ENCODE measurements at regions not wholly inside any gene's neighbourhood (a gene's known extent, or its start where the extent isn't known, plus 50 kb on each side); places are given as distances from the start of the nearest gene placed in this dataset.

- no peak overlapping the region for H3K4me3 Mint-ChIP-seq
- ATAC-seq, result no peak
Observed at GRCh38 chr13:55673910-55674309, 1466.8 kb upstream of the PRR20A start.

GRCh38 chr13:55682776-55683175, 1457.9 kb upstream of the PRR20A start:
- Mint-ChIP-seq H3K9me3 (peaks cover 4% of the 10 kb centered on the region), H3K27ac (no peak overlapping the region), H3K27me3 (no peaks in the 10 kb centered on the region), H3K4me3 (no peak overlapping the region), H3K36me3 (no peaks in the 10 kb centered on the region), H3K4me1 (no peaks in the 10 kb centered on the region)
- ATAC-seq, result no peak

More at GRCh38 chr13:55673910-55674309, 1466.8 kb upstream of the PRR20A start:
- H3K36me3 Mint-ChIP-seq, result no peaks in the 10 kb centered on the region
- H3K27me3 Mint-ChIP-seq, result no peaks in the 10 kb centered on the region
- H3K9me3 Mint-ChIP-seq, result peaks cover 6% of the 10 kb centered on the region
- no peak overlapping the region for H3K27ac Mint-ChIP-seq
- H3K4me1 Mint-ChIP-seq, result no peaks in the 10 kb centered on the region

- no peaks in the 10 kb centered on the region for H3K36me3 Mint-ChIP-seq
- H3K27me3 Mint-ChIP-seq, result no peaks in the 10 kb centered on the region
- ATAC-seq, result no peak
- H3K9me3 Mint-ChIP-seq, result peaks cover 3% of the 10 kb centered on the region
- no peaks in the 10 kb centered on the region for H3K4me1 Mint-ChIP-seq
- no peak overlapping the region for H3K4me3 Mint-ChIP-seq
- H3K27ac Mint-ChIP-seq, result no peak overlapping the region
Observed at GRCh38 chr13:55705526-55705925, 1435.2 kb upstream of the PRR20A start.

- no peak for ATAC-seq
- Mint-ChIP-seq H3K36me3 (no peaks in the 10 kb centered on the region), H3K4me3 (no peak overlapping the region), H3K9me3 (peaks cover under 1% of the 10 kb centered on the region), H3K27ac (no peak overlapping the region), H3K27me3 (no peaks in the 10 kb centered on the region), H3K4me1 (no peaks in the 10 kb centered on the region)
Observed at GRCh38 chr13:55705971-55706370, 1434.7 kb upstream of the PRR20A start.

GRCh38 chr13:55714120-55714519, 1426.6 kb upstream of the PRR20A start:
- Mint-ChIP-seq H3K27ac (no peak overlapping the region), H3K27me3 (no peaks in the 10 kb centered on the region), H3K36me3 (no peaks in the 10 kb centered on the region), H3K9me3 (peaks cover 4% of the 10 kb centered on the region), H3K4me3 (no peak overlapping the region), H3K4me1 (no peaks in the 10 kb centered on the region)
- ATAC-seq, result no peak

- no peak for ATAC-seq
- no peaks in the 10 kb centered on the region for H3K36me3 Mint-ChIP-seq
- H3K4me3 Mint-ChIP-seq, result no peak overlapping the region
- H3K27ac Mint-ChIP-seq, result no peak overlapping the region
- no peaks in the 10 kb centered on the region for H3K27me3 Mint-ChIP-seq
- peaks cover 4% of the 10 kb centered on the region for H3K9me3 Mint-ChIP-seq
- H3K4me1 Mint-ChIP-seq, result no peaks in the 10 kb centered on the region
Observed at GRCh38 chr13:55727683-55728082, 1413.0 kb upstream of the PRR20A start.

- Mint-ChIP-seq H3K9me3 (peaks cover 6% of the 10 kb centered on the region), H3K36me3 (no peaks in the 10 kb centered on the region), H3K27me3 (no peaks in the 10 kb centered on the region), H3K4me3 (no peak overlapping the region), H3K27ac (no peak overlapping the region), H3K4me1 (no peaks in the 10 kb centered on the region)
- no peak for ATAC-seq
Observed at GRCh38 chr13:55728247-55728646, 1412.5 kb upstream of the PRR20A start.

- Mint-ChIP-seq H3K4me1 (no peaks in the 10 kb centered on the region), H3K36me3 (no peaks in the 10 kb centered on the region), H3K4me3 (no peak overlapping the region), H3K9me3 (no peaks in the 10 kb centered on the region), H3K27ac (no peak overlapping the region), H3K27me3 (no peaks in the 10 kb centered on the region)
- ATAC-seq, result no peak
Observed at GRCh38 chr13:55745828-55746227, 1394.9 kb upstream of the PRR20A start.

GRCh38 chr13:55761986-55762385, 1378.7 kb upstream of the PRR20A start:
- no peak for ATAC-seq
- Mint-ChIP-seq H3K9me3 (peaks cover 1% of the 10 kb centered on the region), H3K36me3 (no peaks in the 10 kb centered on the region), H3K4me1 (no peaks in the 10 kb centered on the region), H3K27ac (no peak overlapping the region), H3K27me3 (no peaks in the 10 kb centered on the region), H3K4me3 (no peak overlapping the region)

GRCh38 chr13:55777612-55778011, 1363.1 kb upstream of the PRR20A start:
- ATAC-seq, result no peak
- Mint-ChIP-seq H3K36me3 (no peaks in the 10 kb centered on the region), H3K4me3 (no peak overlapping the region), H3K9me3 (peaks cover 9% of the 10 kb centered on the region), H3K27ac (no peak overlapping the region), H3K27me3 (no peaks in the 10 kb centered on the region), H3K4me1 (no peaks in the 10 kb centered on the region)

- no peak for ATAC-seq
- Mint-ChIP-seq H3K27me3 (no peaks in the 10 kb centered on the region), H3K36me3 (no peaks in the 10 kb centered on the region), H3K27ac (no peak overlapping the region), H3K4me1 (no peaks in the 10 kb centered on the region), H3K4me3 (no peak overlapping the region), H3K9me3 (peaks cover 15% of the 10 kb centered on the region)
Observed at GRCh38 chr13:55783841-55784240, 1356.9 kb upstream of the PRR20A start.

- Mint-ChIP-seq H3K4me1 (no peaks in the 10 kb centered on the region), H3K9me3 (peaks cover 17% of the 10 kb centered on the region), H3K36me3 (no peaks in the 10 kb centered on the region), H3K4me3 (no peak overlapping the region), H3K27ac (no peak overlapping the region), H3K27me3 (no peaks in the 10 kb centered on the region)
- ATAC-seq, result no peak
Observed at GRCh38 chr13:55788548-55788947, 1352.2 kb upstream of the PRR20A start.

GRCh38 chr13:55792544-55793193, 1348.0 kb upstream of the PRR20A start:
- Mint-ChIP-seq H3K4me1 (no peaks in the 10 kb centered on the region), H3K4me3 (no peak overlapping the region), H3K27me3 (no peaks in the 10 kb centered on the region), H3K27ac (no peak overlapping the region), H3K9me3 (peaks cover 14% of the 10 kb centered on the region), H3K36me3 (no peaks in the 10 kb centered on the region)
- no peak for ATAC-seq

- no peak for ATAC-seq
- H3K4me3 Mint-ChIP-seq, result no peak overlapping the region
Observed at GRCh38 chr13:55815458-55816033, 1325.2 kb upstream of the PRR20A start.

GRCh38 chr13:55816976-55817601, 1323.6 kb upstream of the PRR20A start:
- no peak for ATAC-seq
- no peak overlapping the region for H3K27ac Mint-ChIP-seq
- peaks cover 8% of the 10 kb centered on the region for H3K9me3 Mint-ChIP-seq
- H3K27me3 Mint-ChIP-seq, result no peaks in the 10 kb centered on the region
- no peak overlapping the region for H3K4me3 Mint-ChIP-seq
- H3K36me3 Mint-ChIP-seq, result no peaks in the 10 kb centered on the region
- H3K4me1 Mint-ChIP-seq, result no peaks in the 10 kb centered on the region

More at GRCh38 chr13:55815458-55816033, 1325.2 kb upstream of the PRR20A start:
- H3K27ac Mint-ChIP-seq, result no peak overlapping the region
- no peaks in the 10 kb centered on the region for H3K27me3 Mint-ChIP-seq
- no peaks in the 10 kb centered on the region for H3K36me3 Mint-ChIP-seq
- peaks cover 8% of the 10 kb centered on the region for H3K9me3 Mint-ChIP-seq
- no peaks in the 10 kb centered on the region for H3K4me1 Mint-ChIP-seq

GRCh38 chr13:55820817-55821216, 1319.9 kb upstream of the PRR20A start:
- no peak overlapping the region for H3K4me3 Mint-ChIP-seq
- H3K4me1 Mint-ChIP-seq, result no peaks in the 10 kb centered on the region
- H3K27me3 Mint-ChIP-seq, result no peaks in the 10 kb centered on the region
- no peaks in the 10 kb centered on the region for H3K36me3 Mint-ChIP-seq
- ATAC-seq, result no peak
- peaks cover 4% of the 10 kb centered on the region for H3K9me3 Mint-ChIP-seq
- H3K27ac Mint-ChIP-seq, result no peak overlapping the region
